GM03348 (cell line): ENCODE measurements at regions not wholly inside any gene's neighbourhood (a gene's known extent, or its start where the extent isn't known, plus 50 kb on each side); places are given as distances from the start of the nearest gene placed in this dataset.

ENCODE experiments used
- DNase-seq: peaks from one replicate; pipeline ENCODE4 v3.0.0; 2012; ENCODE audit warnings: low spot score

- DNase-seq, result no peak
These were observed 960.2 kb upstream of the EEF2KMT start for GRCh38 chr16:6057821-6058220.

- no peak for DNase-seq
These were observed 950.4 kb upstream of the EEF2KMT start for GRCh38 chr16:6048017-6048416.

- no peak for DNase-seq
These were observed 949.7 kb upstream of the EEF2KMT start for GRCh38 chr16:6047325-6047724.

- no peak for DNase-seq
These were observed 941.5 kb upstream of the EEF2KMT start for GRCh38 chr16:6038941-6039645.

- DNase-seq, result no peak
These were observed 937.6 kb upstream of the EEF2KMT start for GRCh38 chr16:6035161-6035560.

GRCh38 chr16:6034511-6034910, 936.9 kb upstream of the EEF2KMT start:
- no peak for DNase-seq

GRCh38 chr16:6032438-6032837, 934.8 kb upstream of the EEF2KMT start:
- no peak for DNase-seq

GRCh38 chr16:6031567-6031966, 934.0 kb upstream of the EEF2KMT start:
- no peak for DNase-seq

GRCh38 chr16:6031102-6031501, 933.5 kb upstream of the EEF2KMT start:
- DNase-seq, result no peak

GRCh38 chr16:6027733-6028132, 930.1 kb upstream of the EEF2KMT start:
- no peak for DNase-seq

- no peak for DNase-seq
These were observed 925.9 kb upstream of the EEF2KMT start for GRCh38 chr16:6023449-6023848.

- DNase-seq, result no peak
These were observed 923.8 kb upstream of the EEF2KMT start for GRCh38 chr16:6021276-6021943.

GRCh38 chr16:6020162-6020985, 922.8 kb upstream of the EEF2KMT start:
- no peak for DNase-seq

GRCh38 chr16:6019490-6019991, 921.9 kb upstream of the EEF2KMT start:
- DNase-seq, result no peak

GRCh38 chr16:6018848-6019489, 921.4 kb upstream of the EEF2KMT start:
- DNase-seq, result no peak

- DNase-seq, result no peak
These were observed 919.1 kb upstream of the EEF2KMT start for GRCh38 chr16:6016530-6017184.

- no peak for DNase-seq
These were observed 915.1 kb upstream of the EEF2KMT start for GRCh38 chr16:6012716-6013115.

- no peak for DNase-seq
These were observed 911.6 kb upstream of the EEF2KMT start for GRCh38 chr16:6009151-6009550.

GRCh38 chr16:6008670-6009069, 911.1 kb upstream of the EEF2KMT start:
- no peak for DNase-seq

GRCh38 chr16:5993356-5993755, 895.8 kb upstream of the EEF2KMT start:
- no peak for DNase-seq

- DNase-seq, result no peak
These were observed 885.4 kb upstream of the EEF2KMT start for GRCh38 chr16:5982979-5983378.
